ENCODE measurements at regions not wholly inside any gene's neighbourhood (a gene's known extent, or its start where the extent isn't known, plus 50 kb on each side); places are given as distances from the start of the nearest gene placed in this dataset.

GRCh38 chr11:29200791-29201562 lies 815.9 kb downstream of the KCNA4 start:
- TF ChIP-seq EZH2 (IDR thresholded peaks at IDR 0.05; ENCODE audit: insufficient read depth, low read length) (no peak), CTCF (IDR thresholded peaks at IDR 0.05; ENCODE audit: insufficient read depth, low read depth, low read length) (no peak)
